ENCODE measurements at regions not wholly inside any gene's neighbourhood (a gene's known extent, or its start where the extent isn't known, plus 50 kb on each side); places are given as distances from the start of the nearest gene placed in this dataset.

- DNase-seq (ENCODE audit: low spot score): no peak
- ChIA-PET CTCF (interaction anchor here (0.6 kb wide), 1 partner anchor 353 kb away, joined by 4 read pairs; no protein-coding TSS in a partner anchor), POLR2A (ENCODE audit: low non-redundant PET) (no interaction called here)
- H3K27ac ChIP-seq: no peak overlapping the region
- no peak for TF ChIP-seq CTCF (conservative IDR thresholded peaks at IDR 0.05; ENCODE audit: low read depth)
Measured at GRCh38 chr11:115930291-115930690, 426.1 kb upstream of the CADM1 start.

- ChIA-PET CTCF (interaction anchor here (0.6 kb wide), 1 partner anchor 352 kb away, joined by 4 read pairs; no protein-coding TSS in a partner anchor), POLR2A (ENCODE audit: low non-redundant PET) (no interaction called here)
Measured at GRCh38 chr11:115929618-115930129, 425.5 kb upstream of the CADM1 start.

GRCh38 chr11:115928811-115929210 is 424.6 kb upstream of the CADM1 start:
- DNase-seq (ENCODE audit: low spot score): no peak
- H3K27ac ChIP-seq: no peak overlapping the region
- ChIA-PET CTCF (no interaction called here), POLR2A (ENCODE audit: low non-redundant PET) (no interaction called here)
- TF ChIP-seq CTCF (conservative IDR thresholded peaks at IDR 0.05; ENCODE audit: low read depth): no peak

More at GRCh38 chr11:115929618-115930129, 425.5 kb upstream of the CADM1 start:
- no peak for TF ChIP-seq CTCF (conservative IDR thresholded peaks at IDR 0.05; ENCODE audit: low read depth)
- no peak overlapping the region for H3K27ac ChIP-seq
- DNase-seq (ENCODE audit: low spot score): no peak

- no peak for TF ChIP-seq CTCF (conservative IDR thresholded peaks at IDR 0.05; ENCODE audit: low read depth)
- DNase-seq (ENCODE audit: low spot score): no peak
- H3K27ac ChIP-seq: no peak overlapping the region
- ChIA-PET CTCF (no interaction called here), POLR2A (ENCODE audit: low non-redundant PET) (no interaction called here)
Measured at GRCh38 chr11:115927823-115928329, 423.7 kb upstream of the CADM1 start.

GRCh38 chr11:115926601-115927000 is 422.4 kb upstream of the CADM1 start:
- ChIA-PET CTCF (interaction anchor here (0.5 to 0.6 kb wide), 2 partner anchors 12 to 765 kb away, joined by 3 read pairs; no protein-coding TSS in a partner anchor), POLR2A (ENCODE audit: low non-redundant PET) (no interaction called here)
- no peak for TF ChIP-seq CTCF (conservative IDR thresholded peaks at IDR 0.05; ENCODE audit: low read depth)
- no peak for DNase-seq (ENCODE audit: low spot score)
- no peak overlapping the region for H3K27ac ChIP-seq

- no peak for TF ChIP-seq CTCF (conservative IDR thresholded peaks at IDR 0.05; ENCODE audit: low read depth)
- CTCF ChIA-PET: interaction anchor here (0.6 kb wide), 1 partner anchor 766 kb away, joined by 3 read pairs; no protein-coding TSS in a partner anchor
Measured at GRCh38 chr11:115926138-115926537, 421.9 kb upstream of the CADM1 start.

More at GRCh38 chr11:115926138-115926537, 421.9 kb upstream of the CADM1 start:
- DNase-seq (ENCODE audit: low spot score): no peak
- POLR2A ChIA-PET (ENCODE audit: low non-redundant PET): no interaction called here
- no peak overlapping the region for H3K27ac ChIP-seq
